ENCODE measurements at regions not wholly inside any gene's neighbourhood (a gene's known extent, or its start where the extent isn't known, plus 50 kb on each side); places are given as distances from the start of the nearest gene placed in this dataset.

DNA sequence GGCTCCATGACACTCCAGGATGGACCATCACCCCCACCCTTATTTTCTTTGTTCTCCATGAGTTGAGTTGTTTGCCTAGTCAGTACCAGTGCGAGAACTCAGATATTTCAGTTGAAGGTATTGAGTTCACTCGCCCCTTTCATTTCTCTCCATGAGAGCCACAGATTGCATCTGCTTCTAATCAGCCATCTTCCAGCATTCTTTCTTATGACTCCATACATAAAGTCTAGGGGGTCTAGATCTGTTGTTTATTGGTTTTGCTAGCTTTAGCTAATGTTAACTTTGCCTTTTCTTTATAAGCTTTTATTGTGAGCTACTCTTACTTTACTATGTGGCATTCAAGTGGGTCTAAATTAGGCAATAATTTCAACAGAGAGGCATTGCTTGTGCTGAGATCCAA is 71.6 kb upstream of the PDC start:
- CTCF ChIA-PET, result no interaction called here
- Mint-ChIP-seq H3K27me3 (ENCODE audit: unreplicated experiment) (no peaks in the 10 kb centered on the region), H3K36me3 (ENCODE audit: insufficient read depth, unreplicated experiment) (no peaks in the 10 kb centered on the region), H3K9me3 (ENCODE audit: low read depth, unreplicated experiment) (peaks cover 9% of the 10 kb centered on the region), H3K4me3 (ENCODE audit: low read depth, unreplicated experiment) (no peak overlapping the region), H3K27ac (ENCODE audit: unreplicated experiment) (no peak overlapping the region), H3K4me1 (ENCODE audit: low read depth, unreplicated experiment) (peaks cover 8% of the 10 kb centered on the region)
- DNase-seq, result no peak
- TF ChIP-seq, protein P1, sequence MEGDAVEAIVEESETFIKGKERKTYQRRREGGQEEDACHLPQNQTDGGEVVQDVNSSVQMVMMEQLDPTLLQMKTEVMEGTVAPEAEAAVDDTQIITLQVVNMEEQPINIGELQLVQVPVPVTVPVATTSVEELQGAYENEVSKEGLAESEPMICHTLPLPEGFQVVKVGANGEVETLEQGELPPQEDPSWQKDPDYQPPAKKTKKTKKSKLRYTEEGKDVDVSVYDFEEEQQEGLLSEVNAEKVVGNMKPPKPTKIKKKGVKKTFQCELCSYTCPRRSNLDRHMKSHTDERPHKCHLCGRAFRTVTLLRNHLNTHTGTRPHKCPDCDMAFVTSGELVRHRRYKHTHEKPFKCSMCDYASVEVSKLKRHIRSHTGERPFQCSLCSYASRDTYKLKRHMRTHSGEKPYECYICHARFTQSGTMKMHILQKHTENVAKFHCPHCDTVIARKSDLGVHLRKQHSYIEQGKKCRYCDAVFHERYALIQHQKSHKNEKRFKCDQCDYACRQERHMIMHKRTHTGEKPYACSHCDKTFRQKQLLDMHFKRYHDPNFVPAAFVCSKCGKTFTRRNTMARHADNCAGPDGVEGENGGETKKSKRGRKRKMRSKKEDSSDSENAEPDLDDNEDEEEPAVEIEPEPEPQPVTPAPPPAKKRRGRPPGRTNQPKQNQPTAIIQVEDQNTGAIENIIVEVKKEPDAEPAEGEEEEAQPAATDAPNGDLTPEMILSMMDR (IDR thresholded peaks at IDR 0.05; ENCODE audit: unreplicated experiment), result no peak
- BruUV-seq (replicated peaks), result no TSS peak
- intact Hi-C loops (cut with micrococcal nuclease; ENCODE audit: unreplicated experiment), result no loop called here

DNA sequence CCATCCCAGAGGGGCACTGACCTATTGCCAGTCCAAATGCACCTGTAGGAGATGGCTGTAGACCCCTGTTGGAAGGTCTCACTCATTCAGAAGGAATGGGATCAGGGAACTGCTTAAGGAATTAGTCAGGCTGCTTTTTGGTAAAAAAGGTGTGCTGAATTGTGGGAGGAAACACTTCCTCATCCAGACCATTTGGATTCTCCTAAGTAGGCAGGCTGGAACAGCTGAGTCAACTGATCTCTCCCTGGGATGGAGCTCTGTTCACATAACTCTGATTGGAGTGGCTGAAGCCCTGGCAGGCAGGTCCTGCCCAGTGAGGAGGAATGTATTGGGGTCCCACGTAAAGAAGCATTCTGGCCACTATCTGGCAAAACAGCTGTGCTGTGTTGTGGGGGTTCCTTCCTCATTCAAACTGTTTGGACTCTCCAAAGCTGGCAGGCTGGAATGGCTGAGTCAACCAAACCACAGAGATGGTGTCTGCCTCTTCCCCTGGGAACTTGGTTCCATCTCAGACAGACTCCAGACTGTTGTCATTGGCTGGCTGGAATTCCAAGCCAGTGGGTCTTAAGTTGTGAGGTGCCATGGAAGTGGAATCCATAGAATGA is 70.7 kb upstream of the PDC start:
- Mint-ChIP-seq H3K4me1 (ENCODE audit: low read depth, unreplicated experiment) (peaks cover 5% of the 10 kb centered on the region), H3K27me3 (ENCODE audit: unreplicated experiment) (no peaks in the 10 kb centered on the region), H3K36me3 (ENCODE audit: insufficient read depth, unreplicated experiment) (no peaks in the 10 kb centered on the region), H3K9me3 (ENCODE audit: low read depth, unreplicated experiment) (peaks cover 9% of the 10 kb centered on the region), H3K4me3 (ENCODE audit: low read depth, unreplicated experiment) (no peak overlapping the region), H3K27ac (ENCODE audit: unreplicated experiment) (no peak overlapping the region)
- no peak for DNase-seq
- TF ChIP-seq, protein P1 (IDR thresholded peaks at IDR 0.05; ENCODE audit: unreplicated experiment), result no peak
- BruUV-seq (replicated peaks), result no TSS peak
- CTCF ChIA-PET, result no interaction called here
- intact Hi-C loops (cut with micrococcal nuclease; ENCODE audit: unreplicated experiment), result no loop called here

DNA sequence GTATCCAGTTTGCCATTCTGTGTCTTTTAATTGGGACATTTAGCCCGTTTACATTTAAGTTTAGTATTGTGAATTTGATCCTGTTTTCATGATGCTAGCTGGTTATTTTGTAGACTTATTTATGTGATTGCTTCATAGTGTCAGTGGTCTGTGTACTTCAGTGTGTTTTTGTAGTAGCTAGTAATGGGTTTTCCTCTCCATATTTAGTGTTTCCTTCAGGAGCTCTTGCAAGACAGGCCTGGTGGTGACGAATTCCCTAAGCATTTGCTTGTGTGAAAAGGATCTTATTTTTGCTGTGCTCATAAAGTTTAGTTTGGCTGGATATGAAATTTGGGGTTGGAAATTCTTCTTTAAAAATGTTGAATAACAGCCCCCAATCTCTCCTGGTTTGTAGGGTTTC is 69.2 kb upstream of the PDC start:
- TF ChIP-seq, protein P1 (IDR thresholded peaks at IDR 0.05; ENCODE audit: unreplicated experiment), result no peak
- Mint-ChIP-seq H3K27ac (ENCODE audit: unreplicated experiment) (no peak overlapping the region), H3K9me3 (ENCODE audit: low read depth, unreplicated experiment) (peaks cover 12% of the 10 kb centered on the region), H3K4me1 (ENCODE audit: low read depth, unreplicated experiment) (no peaks in the 10 kb centered on the region), H3K27me3 (ENCODE audit: unreplicated experiment) (no peaks in the 10 kb centered on the region), H3K4me3 (ENCODE audit: low read depth, unreplicated experiment) (no peak overlapping the region), H3K36me3 (ENCODE audit: insufficient read depth, unreplicated experiment) (no peaks in the 10 kb centered on the region)
- no TSS peak for BruUV-seq (replicated peaks)
- DNase-seq, result no peak
- CTCF ChIA-PET, result no interaction called here
- intact Hi-C loops (cut with micrococcal nuclease; ENCODE audit: unreplicated experiment), result no loop called here

DNA sequence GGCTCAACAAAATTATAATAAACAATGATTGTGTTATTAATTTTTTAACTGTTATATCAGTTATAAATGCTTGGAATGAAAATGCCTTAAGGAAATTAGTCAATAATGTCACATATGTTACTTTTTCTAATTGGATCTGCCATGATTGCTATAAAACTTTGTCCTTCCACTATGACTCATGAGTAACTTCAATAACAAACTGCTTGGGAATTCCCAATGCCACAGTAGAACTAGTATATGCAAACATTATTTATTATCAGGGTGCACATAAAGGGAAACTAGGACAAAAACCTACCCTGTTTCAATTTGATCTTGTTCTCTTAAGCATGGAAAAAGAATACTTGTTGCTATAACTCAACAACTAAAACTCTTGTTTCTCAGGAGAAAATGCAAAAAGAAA is 59.1 kb upstream of the PDC start:
- intact Hi-C loops (cut with micrococcal nuclease; ENCODE audit: unreplicated experiment), result no loop called here
- peak overlapping the region; percentile 45 for H3K27ac Mint-ChIP-seq (ENCODE audit: unreplicated experiment)
- BruUV-seq (replicated peaks), result no TSS peak
- peaks cover 17% of the 10 kb centered on the region for H3K9me3 Mint-ChIP-seq (ENCODE audit: low read depth, unreplicated experiment)
- TF ChIP-seq, protein P1 (IDR thresholded peaks at IDR 0.05; ENCODE audit: unreplicated experiment), result no peak
- H3K4me3 Mint-ChIP-seq (ENCODE audit: low read depth, unreplicated experiment), result no peak overlapping the region
- no peaks in the 10 kb centered on the region for H3K36me3 Mint-ChIP-seq (ENCODE audit: insufficient read depth, unreplicated experiment)
- DNase-seq, result no peak
- H3K4me1 Mint-ChIP-seq (ENCODE audit: low read depth, unreplicated experiment), result peaks cover 26% of the 10 kb centered on the region
- CTCF ChIA-PET, result no interaction called here
- H3K27me3 Mint-ChIP-seq (ENCODE audit: unreplicated experiment), result no peaks in the 10 kb centered on the region

Data from Calu3 (cell line).